GM10266 (cell line): ENCODE measurements at regions not wholly inside any gene's neighbourhood (a gene's known extent, or its start where the extent isn't known, plus 50 kb on each side); places are given as distances from the start of the nearest gene placed in this dataset.

ENCODE experiments used
- DNase-seq: peaks from one replicate; pipeline ENCODE4 v3.0.0; 2012; ENCODE audit errors: extremely low spot score
- CTCF ChIP-seq: IDR thresholded peaks from 2 replicates; pipeline ENCODE4 v1.5.1; 2012; ENCODE audit warnings: mild to moderate bottlenecking, low read depth; ENCODE audit not compliant: control insufficient read depth, insufficient read depth; ENCODE audit errors: missing control alignments

DNA sequence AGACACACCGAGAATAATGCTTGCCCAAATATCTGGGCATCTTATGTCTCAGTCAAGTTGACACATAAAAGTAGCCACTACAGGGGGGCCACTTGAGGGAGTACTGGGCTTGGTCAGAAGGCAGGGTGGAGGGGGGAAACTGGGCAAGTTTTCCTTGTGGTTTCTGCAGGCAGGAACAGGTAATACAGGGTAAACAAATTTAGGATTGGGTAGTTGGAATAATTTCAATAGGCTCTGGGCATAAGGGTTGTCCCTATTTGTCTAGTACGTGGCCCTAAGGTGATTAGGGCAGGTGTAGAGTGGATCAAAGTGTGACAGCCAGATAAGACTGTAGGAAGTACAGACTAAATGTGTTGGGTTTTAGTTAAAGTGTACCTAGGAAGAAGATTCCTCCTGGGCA, 353.1 kb downstream of the TLE4 start:
- DNase-seq: no peak
- no peak for TF ChIP-seq CTCF

DNA sequence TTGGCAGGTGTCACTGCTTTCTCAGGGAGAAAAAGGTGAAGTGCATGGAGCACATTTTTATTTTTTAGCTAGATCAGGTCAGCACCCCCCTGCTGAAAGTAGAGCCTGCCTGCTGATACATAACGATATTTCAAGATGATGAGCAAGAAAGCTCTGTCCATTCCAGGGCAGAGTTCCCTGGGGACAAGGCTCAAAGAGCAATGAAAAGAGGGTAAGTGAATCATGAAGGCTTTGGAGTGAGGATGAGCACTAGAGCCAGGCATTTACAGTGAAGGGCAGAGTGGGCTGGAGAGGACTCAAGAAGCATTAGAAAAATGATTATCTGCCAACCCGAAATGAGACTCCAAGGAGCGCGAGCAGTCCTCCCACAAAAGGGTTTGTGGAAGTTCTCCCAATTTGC, 345.7 kb downstream of the TLE4 start:
- no peak for TF ChIP-seq CTCF
- DNase-seq: no peak

- no peak for TF ChIP-seq CTCF
- DNase-seq: no peak
Observed at GRCh38 chr9:79913867-79914266, 342.1 kb downstream of the TLE4 start.

DNA sequence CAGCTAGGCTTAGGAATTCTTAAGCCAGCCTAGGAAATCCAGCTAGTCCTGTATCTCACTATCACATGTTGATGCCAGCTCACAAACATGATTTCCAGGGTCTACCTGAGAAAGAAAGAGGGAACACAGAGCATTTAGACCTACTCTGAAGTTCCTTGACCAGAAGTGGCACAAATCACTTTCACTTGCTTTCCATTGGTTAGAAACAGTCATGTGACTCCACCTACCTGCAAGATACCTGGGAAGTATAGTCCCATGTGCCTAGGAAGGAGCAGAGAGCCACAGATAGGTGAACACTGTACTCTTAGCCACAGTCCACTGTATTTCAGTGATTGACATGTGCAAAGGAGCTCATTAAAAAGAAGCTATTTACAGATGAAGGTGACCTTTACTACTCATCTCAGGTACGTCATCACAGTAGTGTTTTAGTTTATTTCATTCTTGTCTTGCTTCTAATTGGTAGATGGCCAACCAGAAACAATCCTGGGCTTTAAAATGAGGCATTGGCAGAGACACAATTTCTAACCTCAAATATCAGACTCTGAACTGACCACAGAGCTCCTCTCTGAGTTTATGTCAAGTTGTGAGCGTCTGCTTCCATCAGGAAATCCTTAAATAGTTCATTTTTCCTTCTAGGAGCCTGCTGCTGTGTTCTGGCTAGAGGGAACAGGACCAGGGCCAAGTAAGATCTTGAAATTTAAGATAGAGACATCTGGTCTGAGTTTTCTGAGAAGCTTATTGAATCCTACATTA, 340.7 kb downstream of the TLE4 start:
- DNase-seq: no peak

GRCh38 chr9:79911724-79912123, 340.0 kb downstream of the TLE4 start:
- TF ChIP-seq CTCF: no peak
- no peak for DNase-seq

More for the DNA sequence above, 340.7 kb downstream of the TLE4 start:
- no peak for TF ChIP-seq CTCF

DNA sequence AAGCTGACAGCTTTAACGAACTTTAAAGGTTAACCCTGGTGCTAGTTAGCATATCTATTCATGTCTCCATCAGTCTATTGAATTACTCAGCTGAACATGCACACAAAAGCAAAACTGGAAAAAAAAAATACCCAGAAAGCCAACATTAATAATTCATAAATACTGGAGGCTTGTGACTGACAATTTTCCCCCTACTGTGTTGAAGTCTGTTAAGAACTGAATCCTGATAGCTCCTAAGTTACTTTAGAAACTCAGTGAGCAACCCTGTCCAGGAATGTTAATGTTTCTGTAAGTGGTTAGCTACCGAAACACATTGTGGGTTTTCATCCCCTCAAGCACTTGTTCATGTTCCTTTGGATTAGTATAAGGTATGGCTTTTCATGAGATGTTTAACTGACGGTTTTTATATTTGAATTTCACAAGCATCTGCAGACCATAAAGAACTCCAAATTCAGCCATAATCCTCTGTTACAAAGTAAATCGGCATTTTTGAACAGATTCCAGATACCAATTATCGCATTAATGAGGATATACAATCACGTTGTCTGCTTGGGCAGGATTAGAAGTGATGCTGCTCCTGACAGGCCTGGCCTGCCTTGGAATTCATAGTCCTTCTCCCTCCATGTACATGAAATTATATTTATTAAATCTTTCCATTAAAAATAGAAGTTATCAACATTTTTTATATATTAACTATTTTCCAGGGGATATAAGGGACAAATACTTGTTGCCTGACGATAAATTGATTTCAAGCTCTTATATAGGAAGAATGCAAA, 331.2 kb downstream of the TLE4 start:
- DNase-seq: no peak

More for the DNA sequence above, 331.2 kb downstream of the TLE4 start:
- TF ChIP-seq CTCF: no peak
